RWPE1 (cell line): ENCODE measurements at regions not wholly inside any gene's neighbourhood (a gene's known extent, or its start where the extent isn't known, plus 50 kb on each side); places are given as distances from the start of the nearest gene placed in this dataset.

Experiments used
- CTCF ChIA-PET: fragments of 350-600 bp; sonication (Branson Sonifier 250); formaldehyde crosslinking; extraction: SDS; loops from one replicate; lab custom pipeline; 2021; lab: Yijun Ruan, JAX
- POLR2A ChIA-PET: fragments of 400-600 bp; formaldehyde crosslinking; extraction: SDS; loops from one replicate; lab custom pipeline; 2020; ENCODE audit warnings: antibody characterized with exemption; ENCODE audit not compliant: low non-redundant PET; lab: Yijun Ruan, JAX
- DNase-seq: peaks from one replicate; pipeline ENCODE4 v3.0.0; 2012; ENCODE audit warnings: low spot score
- H3K27ac ChIP-seq: fragments of 450-650 bp; 2 replicates; pipeline ENCODE4 v1.5.1; 2017
- CTCF ChIP-seq: fragments of 450-650 bp; conservative IDR thresholded peaks from 2 replicates; pipeline ENCODE4 v1.5.1; 2017; ENCODE audit warnings: low read depth, mild to moderate bottlenecking

- H3K27ac ChIP-seq, result no peak overlapping the region
- CTCF ChIA-PET, result interaction anchor here (0.6 to 0.7 kb wide), 2 partner anchors 158 to 1166 kb away, joined by 3 read pairs; no protein-coding TSS in a partner anchor
- DNase-seq, result no peak
- no peak for TF ChIP-seq CTCF
- POLR2A ChIA-PET, result no interaction called here
Observed at GRCh38 chr16:79334127-79334526, 266.4 kb downstream of the MAF start.

GRCh38 chr16:79331066-79331465 lies 269.5 kb downstream of the MAF start:
- POLR2A ChIA-PET, result no interaction called here
- CTCF ChIA-PET, result interaction anchor here (0.6 kb wide), 1 partner anchor 182 kb away, joined by 4 read pairs; no protein-coding TSS in a partner anchor

GRCh38 chr16:79329967-79330366 lies 270.6 kb downstream of the MAF start:
- no peak for TF ChIP-seq CTCF
- ChIA-PET POLR2A (no interaction called here), CTCF (no interaction called here)
- no peak for DNase-seq
- no peak overlapping the region for H3K27ac ChIP-seq

More at GRCh38 chr16:79331066-79331465, 269.5 kb downstream of the MAF start:
- TF ChIP-seq CTCF, result no peak
- no peak for DNase-seq
- no peak overlapping the region for H3K27ac ChIP-seq

GRCh38 chr16:79329166-79329521 lies 271.4 kb downstream of the MAF start:
- CTCF ChIA-PET, result no interaction called here
- DNase-seq, result no peak
- TF ChIP-seq CTCF, result no peak
- POLR2A ChIA-PET, result no interaction called here
- H3K27ac ChIP-seq, result no peak overlapping the region

- no peak for DNase-seq
- TF ChIP-seq CTCF, result no peak
- H3K27ac ChIP-seq, result no peak overlapping the region
- POLR2A ChIA-PET, result no interaction called here
- CTCF ChIA-PET, result interaction anchor here (0.7 to 0.8 kb wide), 3 partner anchors 194 to 920 kb away, joined by 4 to 5 read pairs (median 4); no protein-coding TSS in a partner anchor
Observed at GRCh38 chr16:79328402-79329165, 272.0 kb downstream of the MAF start.

- H3K27ac ChIP-seq, result no peak overlapping the region
- CTCF ChIA-PET, result interaction anchor here (0.7 kb wide), 2 partner anchors 194 to 919 kb away, joined by 4 to 5 read pairs; no protein-coding TSS in a partner anchor
- POLR2A ChIA-PET, result no interaction called here
- TF ChIP-seq CTCF, result no peak
- DNase-seq, result no peak
Observed at GRCh38 chr16:79327836-79328235, 272.7 kb downstream of the MAF start.
